ENCODE measurements at regions not wholly inside any gene's neighbourhood (a gene's known extent, or its start where the extent isn't known, plus 50 kb on each side); places are given as distances from the start of the nearest gene placed in this dataset.

DNA sequence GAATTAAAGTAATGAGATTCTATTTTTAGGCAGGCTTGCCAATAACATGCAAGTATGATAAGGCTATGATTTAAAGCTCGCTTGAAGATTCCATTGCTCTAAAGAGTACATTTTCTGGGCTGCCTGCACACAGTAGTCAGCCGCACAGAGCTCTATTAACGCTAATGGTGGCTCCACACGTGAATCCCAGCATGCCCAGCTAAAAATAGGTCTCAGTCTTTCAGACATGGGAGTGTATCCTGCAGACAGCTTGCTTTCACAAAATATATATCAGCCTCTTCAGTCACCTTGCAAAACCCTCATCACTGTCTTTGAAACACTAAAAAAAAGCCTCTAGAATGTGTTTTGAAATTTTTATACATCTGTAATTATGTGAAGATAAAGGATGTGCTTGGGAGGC, 418.1 kb downstream of the MTX2 start:
- H3K36me3 ChIP-seq = no peaks in the 10 kb centered on the region
- H3K4me3 ChIP-seq = no peak overlapping the region
- no peak for DNase-seq (ENCODE audit: low spot score)
- H3K9me3 ChIP-seq = no peaks in the 10 kb centered on the region
- H3K27me3 ChIP-seq = no peaks in the 10 kb centered on the region
- TF ChIP-seq, protein P1, sequence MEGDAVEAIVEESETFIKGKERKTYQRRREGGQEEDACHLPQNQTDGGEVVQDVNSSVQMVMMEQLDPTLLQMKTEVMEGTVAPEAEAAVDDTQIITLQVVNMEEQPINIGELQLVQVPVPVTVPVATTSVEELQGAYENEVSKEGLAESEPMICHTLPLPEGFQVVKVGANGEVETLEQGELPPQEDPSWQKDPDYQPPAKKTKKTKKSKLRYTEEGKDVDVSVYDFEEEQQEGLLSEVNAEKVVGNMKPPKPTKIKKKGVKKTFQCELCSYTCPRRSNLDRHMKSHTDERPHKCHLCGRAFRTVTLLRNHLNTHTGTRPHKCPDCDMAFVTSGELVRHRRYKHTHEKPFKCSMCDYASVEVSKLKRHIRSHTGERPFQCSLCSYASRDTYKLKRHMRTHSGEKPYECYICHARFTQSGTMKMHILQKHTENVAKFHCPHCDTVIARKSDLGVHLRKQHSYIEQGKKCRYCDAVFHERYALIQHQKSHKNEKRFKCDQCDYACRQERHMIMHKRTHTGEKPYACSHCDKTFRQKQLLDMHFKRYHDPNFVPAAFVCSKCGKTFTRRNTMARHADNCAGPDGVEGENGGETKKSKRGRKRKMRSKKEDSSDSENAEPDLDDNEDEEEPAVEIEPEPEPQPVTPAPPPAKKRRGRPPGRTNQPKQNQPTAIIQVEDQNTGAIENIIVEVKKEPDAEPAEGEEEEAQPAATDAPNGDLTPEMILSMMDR (IDR thresholded peaks at IDR 0.05) = no peak
- peaks cover 0 to 8% of the 10 kb centered on the region in 2 donors for H3K4me1 ChIP-seq
- H3K27ac ChIP-seq = no peak overlapping the region

DNA sequence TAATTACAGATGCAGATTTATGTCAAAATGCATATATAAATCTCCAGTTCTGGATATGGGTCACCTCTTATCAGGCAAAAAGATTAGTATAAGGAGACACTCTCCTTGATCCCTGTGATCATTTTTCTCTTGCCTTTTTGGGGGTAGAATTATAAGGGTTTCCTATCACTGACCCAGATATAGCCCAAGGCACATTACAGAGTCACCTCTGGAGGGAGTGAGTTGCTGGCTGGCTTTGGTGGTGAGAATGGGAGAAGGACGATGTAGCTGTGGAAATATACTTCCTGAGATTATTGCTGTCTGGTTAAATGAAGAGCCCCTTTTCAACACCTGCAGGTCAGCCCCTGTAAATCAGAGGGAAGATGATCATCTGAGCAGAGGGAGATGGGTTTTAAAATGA, 418.7 kb downstream of the MTX2 start:
- Histone ChIP-seq H3K9me3 (no peaks in the 10 kb centered on the region), H3K27me3 (no peaks in the 10 kb centered on the region), H3K36me3 (no peaks in the 10 kb centered on the region), H3K27ac (no peak overlapping the region), H3K4me3 (no peak overlapping the region), H3K4me1 (peaks cover 0 to 8% of the 10 kb centered on the region in 2 donors)
- TF ChIP-seq, protein P1 (IDR thresholded peaks at IDR 0.05) = no peak
- no peak for DNase-seq (ENCODE audit: low spot score)

DNA sequence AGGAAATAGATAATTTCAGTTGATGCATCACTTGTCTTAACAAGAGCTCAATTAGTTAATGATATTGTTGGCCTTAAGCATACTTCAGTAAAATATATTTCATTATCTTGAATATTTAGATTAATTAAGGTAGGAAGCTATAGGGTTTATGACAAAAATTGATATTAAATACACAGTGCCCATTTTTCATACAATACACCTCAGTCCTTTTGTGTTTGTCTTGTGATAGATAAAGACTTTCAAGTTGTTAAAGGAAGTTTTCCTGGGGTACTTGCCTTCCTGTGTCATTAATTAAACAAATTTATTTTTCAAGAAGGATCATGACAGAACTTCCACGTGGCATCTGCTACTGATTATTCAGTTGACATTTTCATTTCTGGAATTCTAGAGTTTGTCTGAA, 420.5 kb downstream of the MTX2 start:
- TF ChIP-seq, protein P1 (IDR thresholded peaks at IDR 0.05) = no peak
- H3K9me3 ChIP-seq = no peaks in the 10 kb centered on the region
- H3K36me3 ChIP-seq = no peaks in the 10 kb centered on the region
- no peak overlapping the region for H3K4me3 ChIP-seq
- peaks cover 0 to 8% of the 10 kb centered on the region in 2 donors for H3K4me1 ChIP-seq
- H3K27me3 ChIP-seq = no peaks in the 10 kb centered on the region
- H3K27ac ChIP-seq = no peak overlapping the region
- no peak for DNase-seq (ENCODE audit: low spot score)

DNA sequence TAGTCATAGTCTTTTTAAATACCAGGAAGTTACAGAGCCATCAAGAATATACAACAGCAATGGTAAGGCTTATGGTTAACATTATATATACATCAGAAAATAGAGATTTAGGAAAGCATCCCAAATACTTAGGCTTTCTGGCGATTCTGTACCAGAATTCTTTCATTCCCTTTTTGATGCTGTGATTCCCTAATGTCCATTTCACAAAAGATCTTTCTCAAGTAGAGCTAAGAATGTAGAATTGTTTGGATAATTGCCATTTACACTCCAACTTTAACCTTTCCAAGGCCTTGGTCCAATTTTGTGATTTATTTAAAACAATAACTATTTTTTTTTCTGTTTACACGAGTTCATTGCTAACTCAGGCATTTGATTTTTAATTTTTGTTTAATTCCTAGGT, 422.2 kb downstream of the MTX2 start:
- H3K4me1 ChIP-seq = peaks cover 0 to 8% of the 10 kb centered on the region in 2 donors
- no peaks in the 10 kb centered on the region for H3K36me3 ChIP-seq
- TF ChIP-seq, protein P1 (IDR thresholded peaks at IDR 0.05) = no peak

DNA sequence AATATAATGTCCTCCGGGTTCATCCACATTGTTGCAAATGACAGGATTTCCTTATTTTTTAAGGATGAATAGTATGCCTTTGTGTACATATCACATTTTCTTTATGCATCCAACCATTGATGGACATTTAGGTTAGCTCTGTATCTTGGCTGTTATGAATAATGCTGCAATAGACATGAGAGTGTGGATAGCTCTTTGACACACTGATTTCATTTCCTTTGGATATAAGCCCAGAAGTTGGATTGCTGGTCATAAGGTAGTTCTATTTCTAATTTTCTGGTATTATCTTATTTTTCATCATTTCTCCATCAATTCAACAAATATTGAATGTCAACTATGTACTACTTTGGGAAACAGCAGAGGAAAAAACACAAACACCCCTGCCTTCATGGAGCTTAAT, 423.3 kb downstream of the MTX2 start:
- Histone ChIP-seq H3K36me3 (no peaks in the 10 kb centered on the region), H3K27me3 (no peaks in the 10 kb centered on the region), H3K4me1 (peaks cover 0 to 8% of the 10 kb centered on the region in 2 donors), H3K9me3 (no peaks in the 10 kb centered on the region), H3K4me3 (no peak overlapping the region), H3K27ac (no peak overlapping the region)
- TF ChIP-seq, protein P1 (IDR thresholded peaks at IDR 0.05) = no peak
- no peak for DNase-seq (ENCODE audit: low spot score)

More for the DNA sequence above, 422.2 kb downstream of the MTX2 start:
- Histone ChIP-seq H3K9me3 (no peaks in the 10 kb centered on the region), H3K4me3 (no peak overlapping the region), H3K27me3 (no peaks in the 10 kb centered on the region), H3K27ac (no peak overlapping the region)
- no peak for DNase-seq (ENCODE audit: low spot score)

DNA sequence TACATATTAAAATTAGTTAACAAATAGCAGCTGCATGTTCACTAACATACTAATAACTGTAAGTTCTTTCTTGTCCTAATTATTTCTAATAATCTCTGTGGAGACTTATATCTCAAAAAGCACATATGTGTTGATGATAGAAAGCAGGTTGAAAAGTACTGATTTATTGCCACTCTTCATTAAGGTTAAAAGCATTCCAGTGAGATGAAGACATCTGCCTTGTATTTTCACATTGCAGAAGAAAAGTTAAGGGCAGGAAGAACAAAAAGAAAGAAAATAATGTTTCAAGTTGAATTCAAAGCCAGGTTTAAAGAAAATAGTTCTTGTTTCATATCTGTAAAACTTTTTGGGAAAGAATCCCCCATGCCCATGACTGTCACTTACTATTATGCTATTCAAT, 429.9 kb downstream of the MTX2 start:
- no peaks in the 10 kb centered on the region for H3K9me3 ChIP-seq
- TF ChIP-seq, protein P1 (IDR thresholded peaks at IDR 0.05) = no peak
- no peak overlapping the region for H3K27ac ChIP-seq
- H3K36me3 ChIP-seq = no peaks in the 10 kb centered on the region
- peaks cover 0 to 21% of the 10 kb centered on the region in 2 donors for H3K4me1 ChIP-seq
- no peak for DNase-seq (ENCODE audit: low spot score)
- H3K27me3 ChIP-seq = no peaks in the 10 kb centered on the region
- no peak overlapping the region for H3K4me3 ChIP-seq
